ENCODE measurements at regions not wholly inside any gene's neighbourhood (a gene's known extent, or its start where the extent isn't known, plus 50 kb on each side); places are given as distances from the start of the nearest gene placed in this dataset.

- H3K9me3 ChIP-seq (ENCODE audit: control insufficient read depth, low read length): no peaks in the 10 kb centered on the region
- H3K36me3 ChIP-seq (ENCODE audit: control insufficient read depth, insufficient read depth, low read length): no peaks in the 10 kb centered on the region
- H3K27ac ChIP-seq (ENCODE audit: insufficient read depth, low read depth, low read length, poor library complexity, severe bottlenecking): no peak overlapping the region
- H3K27me3 ChIP-seq (ENCODE audit: control insufficient read depth, insufficient read depth, low read length, poor library complexity, severe bottlenecking): no peaks in the 10 kb centered on the region
- no peak overlapping the region for H3K4me3 ChIP-seq (ENCODE audit: insufficient read depth, low read depth, low read length)
- peaks cover 55% of the 10 kb centered on the region for H3K4me1 ChIP-seq (ENCODE audit: control insufficient read depth, insufficient read depth, low read length)
- 74 to 76% methylated on average over 14 to 15 of the region's 15 CpGs for WGBS, 2 experiments
These were observed 122.6 kb upstream of the IFNGR1 start for GRCh38 chr6:137341681-137342195.

GRCh38 chr6:137339929-137340559 is 120.9 kb upstream of the IFNGR1 start:
- no peaks in the 10 kb centered on the region for H3K9me3 ChIP-seq (ENCODE audit: control insufficient read depth, low read length)
- H3K27me3 ChIP-seq (ENCODE audit: control insufficient read depth, insufficient read depth, low read length, poor library complexity, severe bottlenecking): no peaks in the 10 kb centered on the region
- H3K4me1 ChIP-seq (ENCODE audit: control insufficient read depth, insufficient read depth, low read length): peaks cover 50% of the 10 kb centered on the region
- H3K27ac ChIP-seq (ENCODE audit: insufficient read depth, low read depth, low read length, poor library complexity, severe bottlenecking): peak overlapping the region; percentile 75
- WGBS, 2 experiments: 37 to 43% methylated on average over 5 of the region's 5 CpGs
- H3K4me3 ChIP-seq (ENCODE audit: insufficient read depth, low read depth, low read length): no peak overlapping the region
- H3K36me3 ChIP-seq (ENCODE audit: control insufficient read depth, insufficient read depth, low read length): no peaks in the 10 kb centered on the region

- Histone ChIP-seq H3K36me3 (ENCODE audit: control insufficient read depth, insufficient read depth, low read length) (no peaks in the 10 kb centered on the region), H3K4me1 (ENCODE audit: control insufficient read depth, insufficient read depth, low read length) (peaks cover 14% of the 10 kb centered on the region), H3K4me3 (ENCODE audit: insufficient read depth, low read depth, low read length) (no peak overlapping the region), H3K27ac (ENCODE audit: insufficient read depth, low read depth, low read length, poor library complexity, severe bottlenecking) (no peak overlapping the region), H3K9me3 (ENCODE audit: control insufficient read depth, low read length) (no peaks in the 10 kb centered on the region), H3K27me3 (ENCODE audit: control insufficient read depth, insufficient read depth, low read length, poor library complexity, severe bottlenecking) (no peaks in the 10 kb centered on the region)
- 95 to 99% methylated on average over 3 of the region's 3 CpGs for WGBS, 2 experiments
These were observed 115.7 kb upstream of the IFNGR1 start for GRCh38 chr6:137334884-137335283.

DNA sequence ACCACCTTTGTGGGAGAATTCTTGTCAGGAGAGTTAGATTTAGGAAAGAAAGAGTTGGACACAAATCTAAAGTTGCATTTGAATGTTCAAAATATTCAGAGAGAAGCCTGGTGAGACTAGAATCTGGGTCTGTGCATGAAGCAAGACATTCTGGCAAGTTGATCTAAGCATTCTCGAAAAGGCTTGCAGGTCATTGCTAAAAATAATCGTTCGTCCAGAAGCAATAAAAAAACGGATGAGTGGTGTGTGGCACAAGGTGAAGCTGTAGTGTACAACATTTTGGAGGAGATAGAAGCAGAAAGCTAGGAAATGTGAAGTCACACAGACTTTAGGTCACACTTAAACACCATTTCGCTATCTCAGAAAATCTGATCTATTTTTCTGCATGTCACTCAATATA is 114.9 kb upstream of the IFNGR1 start:
- Histone ChIP-seq H3K4me3 (ENCODE audit: insufficient read depth, low read depth, low read length) (no peak overlapping the region), H3K9me3 (ENCODE audit: control insufficient read depth, low read length) (no peaks in the 10 kb centered on the region), H3K27me3 (ENCODE audit: control insufficient read depth, insufficient read depth, low read length, poor library complexity, severe bottlenecking) (no peaks in the 10 kb centered on the region), H3K4me1 (ENCODE audit: control insufficient read depth, insufficient read depth, low read length) (peaks cover 7% of the 10 kb centered on the region), H3K27ac (ENCODE audit: insufficient read depth, low read depth, low read length, poor library complexity, severe bottlenecking) (no peak overlapping the region), H3K36me3 (ENCODE audit: control insufficient read depth, insufficient read depth, low read length) (no peaks in the 10 kb centered on the region)
- 95 to 96% methylated on average over 5 of the region's 5 CpGs for WGBS, 2 experiments

- H3K36me3 ChIP-seq (ENCODE audit: control insufficient read depth, insufficient read depth, low read length): no peaks in the 10 kb centered on the region
- H3K4me3 ChIP-seq (ENCODE audit: insufficient read depth, low read depth, low read length): no peak overlapping the region
- WGBS, 2 experiments: 79 to 80% methylated on average over 7 to 8 of the region's 8 CpGs
- H3K27ac ChIP-seq (ENCODE audit: insufficient read depth, low read depth, low read length, poor library complexity, severe bottlenecking): no peak overlapping the region
- no peaks in the 10 kb centered on the region for H3K27me3 ChIP-seq (ENCODE audit: control insufficient read depth, insufficient read depth, low read length, poor library complexity, severe bottlenecking)
- H3K9me3 ChIP-seq (ENCODE audit: control insufficient read depth, low read length): no peaks in the 10 kb centered on the region
- no peaks in the 10 kb centered on the region for H3K4me1 ChIP-seq (ENCODE audit: control insufficient read depth, insufficient read depth, low read length)
These were observed 113.6 kb upstream of the IFNGR1 start for GRCh38 chr6:137332637-137333280.

DNA sequence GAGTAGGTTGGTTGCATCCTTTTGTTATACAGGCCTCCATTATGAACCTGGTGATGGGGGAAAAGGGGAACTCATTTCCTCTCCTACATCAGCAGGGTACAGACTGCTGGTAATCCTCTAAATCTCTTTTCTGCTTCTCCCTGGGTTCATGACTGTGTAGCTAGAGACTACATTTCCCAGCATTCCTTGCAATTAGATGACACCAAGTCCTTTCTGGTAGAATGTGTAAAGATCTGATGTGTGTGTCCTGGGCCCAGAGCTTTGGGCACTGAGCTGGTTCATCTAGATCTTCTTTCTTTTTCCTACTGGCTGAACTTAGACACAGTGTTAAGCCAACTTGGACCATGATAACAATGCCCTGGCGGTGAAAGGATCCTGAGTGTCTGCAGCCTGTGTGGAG is 104.7 kb upstream of the IFNGR1 start:
- Histone ChIP-seq H3K27ac (ENCODE audit: insufficient read depth, low read depth, low read length, poor library complexity, severe bottlenecking) (no peak overlapping the region), H3K9me3 (ENCODE audit: control insufficient read depth, low read length) (no peaks in the 10 kb centered on the region), H3K4me1 (ENCODE audit: control insufficient read depth, insufficient read depth, low read length) (peaks cover 4% of the 10 kb centered on the region), H3K4me3 (ENCODE audit: insufficient read depth, low read depth, low read length) (no peak overlapping the region), H3K36me3 (ENCODE audit: control insufficient read depth, insufficient read depth, low read length) (no peaks in the 10 kb centered on the region), H3K27me3 (ENCODE audit: control insufficient read depth, insufficient read depth, low read length, poor library complexity, severe bottlenecking) (no peaks in the 10 kb centered on the region)
- WGBS, 2 experiments: 96% methylated on average over 1 of the region's 1 CpG

DNA sequence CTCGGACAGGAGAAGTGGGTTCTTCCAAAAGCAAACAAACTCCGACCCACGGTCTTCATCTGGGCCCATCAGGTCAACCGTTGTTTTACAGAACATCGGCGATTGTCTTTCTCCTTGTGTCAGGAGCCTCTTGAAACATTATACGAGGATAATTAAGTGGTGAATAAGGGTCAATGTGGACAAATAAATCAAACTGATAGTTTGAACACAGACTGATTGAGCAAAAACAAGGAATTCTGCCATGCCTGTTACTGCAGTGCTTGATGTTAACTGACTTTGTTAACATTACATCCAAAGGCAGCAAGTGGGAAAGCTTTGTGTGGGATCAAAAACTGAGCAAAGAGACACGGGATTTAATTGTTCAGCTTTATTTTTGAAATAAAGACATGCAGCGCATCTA is 101.1 kb upstream of the IFNGR1 start:
- no peak overlapping the region for H3K27ac ChIP-seq (ENCODE audit: insufficient read depth, low read depth, low read length, poor library complexity, severe bottlenecking)
- H3K27me3 ChIP-seq (ENCODE audit: control insufficient read depth, insufficient read depth, low read length, poor library complexity, severe bottlenecking): no peaks in the 10 kb centered on the region
- 84 to 86% methylated on average over 9 of the region's 9 CpGs for WGBS, 2 experiments
- H3K9me3 ChIP-seq (ENCODE audit: control insufficient read depth, low read length): no peaks in the 10 kb centered on the region
- H3K4me1 ChIP-seq (ENCODE audit: control insufficient read depth, insufficient read depth, low read length): peaks cover 4% of the 10 kb centered on the region
- no peak overlapping the region for H3K4me3 ChIP-seq (ENCODE audit: insufficient read depth, low read depth, low read length)
- no peaks in the 10 kb centered on the region for H3K36me3 ChIP-seq (ENCODE audit: control insufficient read depth, insufficient read depth, low read length)

GRCh38 chr6:137316626-137317025 is 97.4 kb upstream of the IFNGR1 start:
- no peaks in the 10 kb centered on the region for H3K36me3 ChIP-seq (ENCODE audit: control insufficient read depth, insufficient read depth, low read length)
- no peak overlapping the region for H3K4me3 ChIP-seq (ENCODE audit: insufficient read depth, low read depth, low read length)

DNA sequence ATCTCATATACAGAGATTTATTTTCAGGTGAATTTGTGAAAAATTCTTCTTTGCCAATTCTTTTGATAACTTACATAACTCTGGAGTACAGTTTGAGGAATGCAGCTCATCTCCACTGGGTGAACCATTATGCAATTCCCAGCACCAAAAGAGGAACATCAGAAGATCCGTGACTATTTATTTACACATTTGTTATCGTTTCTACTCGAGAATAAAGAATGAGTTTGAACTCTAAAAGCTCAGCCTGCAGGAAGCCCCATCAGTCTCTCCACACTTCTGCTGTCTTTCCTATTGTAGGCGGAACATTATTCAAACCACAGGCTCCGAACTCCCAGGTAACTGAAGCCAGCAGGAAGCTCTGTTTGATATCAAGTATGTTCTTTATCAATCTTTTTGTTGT is 95.9 kb upstream of the IFNGR1 start:
- Histone ChIP-seq H3K36me3 (ENCODE audit: control insufficient read depth, insufficient read depth, low read length) (no peaks in the 10 kb centered on the region), H3K27ac (ENCODE audit: insufficient read depth, low read depth, low read length, poor library complexity, severe bottlenecking) (no peak overlapping the region), H3K9me3 (ENCODE audit: control insufficient read depth, low read length) (no peaks in the 10 kb centered on the region), H3K4me3 (ENCODE audit: insufficient read depth, low read depth, low read length) (no peak overlapping the region), H3K4me1 (ENCODE audit: control insufficient read depth, insufficient read depth, low read length) (no peaks in the 10 kb centered on the region), H3K27me3 (ENCODE audit: control insufficient read depth, insufficient read depth, low read length, poor library complexity, severe bottlenecking) (no peaks in the 10 kb centered on the region)
- 58 to 64% methylated on average over 5 of the region's 5 CpGs for WGBS, 2 experiments

More at GRCh38 chr6:137316626-137317025, 97.4 kb upstream of the IFNGR1 start:
- Histone ChIP-seq H3K4me1 (ENCODE audit: control insufficient read depth, insufficient read depth, low read length) (peaks cover 4% of the 10 kb centered on the region), H3K9me3 (ENCODE audit: control insufficient read depth, low read length) (no peaks in the 10 kb centered on the region), H3K27me3 (ENCODE audit: control insufficient read depth, insufficient read depth, low read length, poor library complexity, severe bottlenecking) (no peaks in the 10 kb centered on the region), H3K27ac (ENCODE audit: insufficient read depth, low read depth, low read length, poor library complexity, severe bottlenecking) (no peak overlapping the region)

- WGBS, 2 experiments: 33 to 41% methylated on average over 11 of the region's 11 CpGs
- Histone ChIP-seq H3K4me1 (ENCODE audit: control insufficient read depth, insufficient read depth, low read length) (no peaks in the 10 kb centered on the region), H3K27ac (ENCODE audit: insufficient read depth, low read depth, low read length, poor library complexity, severe bottlenecking) (no peak overlapping the region), H3K4me3 (ENCODE audit: insufficient read depth, low read depth, low read length) (no peak overlapping the region), H3K27me3 (ENCODE audit: control insufficient read depth, insufficient read depth, low read length, poor library complexity, severe bottlenecking) (no peaks in the 10 kb centered on the region), H3K9me3 (ENCODE audit: control insufficient read depth, low read length) (no peaks in the 10 kb centered on the region), H3K36me3 (ENCODE audit: control insufficient read depth, insufficient read depth, low read length) (no peaks in the 10 kb centered on the region)
These were observed 95.0 kb upstream of the IFNGR1 start for GRCh38 chr6:137313928-137314855.
